ENCODE measurements at regions not wholly inside any gene's neighbourhood (a gene's known extent, or its start where the extent isn't known, plus 50 kb on each side); places are given as distances from the start of the nearest gene placed in this dataset.
"Not testable (repeated sequence)": the region's sequence is repeated elsewhere in the genome, so short reads cannot be mapped to it uniquely, and the experiment has no call there.

- Histone ChIP-seq H3K36me3 (no peaks in the 10 kb centered on the region), H3K27ac (no peak overlapping the region), H3K4me1 (no peaks in the 10 kb centered on the region), H3K4me3 (replicated peaks in 1 of 3) (no peak overlapping the region), H3K9me3 (no peaks in the 10 kb centered on the region), H3K27me3 (no peaks in the 10 kb centered on the region)
- TF ChIP-seq POLR2A (IDR thresholded peaks at IDR 0.05): no peak
- no peak for TF ChIP-seq CTCF (IDR thresholded peaks at IDR 0.05)
- intact Hi-C loops (cut with DNase I): no loop called here
- 45 to 53% methylated on average over 2 of the region's 2 CpGs for WGBS, 2 donors
- no peak for DNase-seq
Measured at GRCh38 chr18:60911504-60911903, 421.7 kb upstream of the CDH20 start.

GRCh38 chr18:60915160-60915559, 418.1 kb upstream of the CDH20 start:
- 50 to 53% methylated on average over 2 of the region's 2 CpGs for WGBS, 2 donors
- H3K4me1 ChIP-seq: no peaks in the 10 kb centered on the region
- intact Hi-C loops (cut with DNase I): no loop called here

DNA sequence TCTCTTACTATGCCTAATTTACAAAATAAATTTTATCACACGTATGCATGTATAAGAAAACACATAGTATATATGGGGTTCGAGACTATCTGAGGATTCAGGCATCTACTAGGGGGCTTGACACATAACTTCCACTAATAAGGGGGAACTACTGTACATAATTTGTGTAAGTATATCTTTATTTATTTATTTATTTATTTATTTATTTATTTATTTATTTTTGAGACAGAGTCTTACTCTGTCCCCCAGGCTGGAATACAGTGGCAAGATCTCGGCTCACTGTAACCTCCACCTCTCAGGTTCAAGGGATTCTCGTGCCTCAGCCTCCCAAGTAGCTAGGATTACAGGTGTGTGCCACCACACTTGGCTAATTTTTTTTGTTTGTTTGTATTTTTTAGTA, 414.4 kb upstream of the CDH20 start:
- DNase-seq; H3K27ac ChIP-seq; H3K4me3 ChIP-seq (replicated peaks in 1 of 3); H3K9me3 ChIP-seq; H3K4me1 ChIP-seq; H3K27me3 ChIP-seq; intact Hi-C loops (cut with DNase I); H3K36me3 ChIP-seq: not testable (repeated sequence)
- 90 to 92% methylated on average over 4 of the region's 4 CpGs for WGBS, 2 donors

More at GRCh38 chr18:60915160-60915559, 418.1 kb upstream of the CDH20 start:
- Histone ChIP-seq H3K4me3 (replicated peaks in 1 of 3) (no peak overlapping the region), H3K27me3 (no peaks in the 10 kb centered on the region), H3K27ac (no peak overlapping the region), H3K36me3 (no peaks in the 10 kb centered on the region), H3K9me3 (no peaks in the 10 kb centered on the region)
- no peak for TF ChIP-seq CTCF (IDR thresholded peaks at IDR 0.05)
- no peak for TF ChIP-seq POLR2A (IDR thresholded peaks at IDR 0.05)
- DNase-seq: no peak

- Histone ChIP-seq H3K4me1 (no peaks in the 10 kb centered on the region), H3K9me3 (no peaks in the 10 kb centered on the region), H3K27me3 (no peaks in the 10 kb centered on the region), H3K4me3 (replicated peaks in 1 of 3) (no peak overlapping the region), H3K27ac (no peak overlapping the region), H3K36me3 (no peaks in the 10 kb centered on the region)
- intact Hi-C loops (cut with DNase I): no loop called here
- WGBS, 2 donors: 92 to 95% methylated on average over 8 of the region's 8 CpGs
- DNase-seq: no peak
- TF ChIP-seq CTCF (IDR thresholded peaks at IDR 0.05): no peak
- TF ChIP-seq POLR2A (IDR thresholded peaks at IDR 0.05): no peak
Measured at GRCh38 chr18:60925892-60926291, 407.3 kb upstream of the CDH20 start.

GRCh38 chr18:60929966-60930365, 403.3 kb upstream of the CDH20 start:
- H3K4me3 ChIP-seq (replicated peaks in 1 of 3): no peak overlapping the region
- 82 to 84% methylated on average over 3 of the region's 3 CpGs for WGBS, 2 donors

More at GRCh38 chr18:60929966-60930365, 403.3 kb upstream of the CDH20 start:
- no peak for TF ChIP-seq POLR2A (IDR thresholded peaks at IDR 0.05)
- no peak for TF ChIP-seq CTCF (IDR thresholded peaks at IDR 0.05)
- no peaks in the 10 kb centered on the region for H3K4me1 ChIP-seq
- no peak overlapping the region for H3K27ac ChIP-seq
- no peak for DNase-seq
- H3K27me3 ChIP-seq: no peaks in the 10 kb centered on the region
- H3K36me3 ChIP-seq: no peaks in the 10 kb centered on the region
- intact Hi-C loops (cut with DNase I): no loop called here
- no peaks in the 10 kb centered on the region for H3K9me3 ChIP-seq
